CD4-positive, alpha-beta memory T cell (primary cell): ENCODE measurements at regions not wholly inside any gene's neighbourhood (a gene's known extent, or its start where the extent isn't known, plus 50 kb on each side); places are given as distances from the start of the nearest gene placed in this dataset.

Experiments used
- CTCF ChIA-PET: fragments of 350-600 bp; sonication (Branson Sonifier 250); formaldehyde crosslinking; loops from one replicate; lab custom pipeline; 2021; ENCODE audit warnings: inconsistent platforms; ENCODE audit not compliant: partially characterized antibody; lab: Charles Lee
- POLR2A ChIA-PET: fragments of 350-600 bp; sonication (Branson Sonifier 250); formaldehyde crosslinking; loops from one replicate; lab custom pipeline; 2021; ENCODE audit not compliant: partially characterized antibody; lab: Charles Lee
- DNase-seq, 5 donors: peaks; one replicate each; pipeline versions ENCODE4 v3.0.0 to v3.0.0-alpha.2; 2020 to 2022; ENCODE audit warnings: mixed read lengths in 1 of 5
- H3K27ac ChIP-seq: one replicate; pipeline ENCODE4 v1.7.0; 2013; ENCODE audit warnings: low read depth, low read length
- H3K27me3 ChIP-seq: 2 replicates; pipeline ENCODE4 v1.7.0; 2013; ENCODE audit warnings: mild to moderate bottlenecking, low read length, moderate library complexity; ENCODE audit not compliant: insufficient read depth
- H3K36me3 ChIP-seq: 2 replicates; pipeline ENCODE4 v1.7.0; 2013; ENCODE audit warnings: mild to moderate bottlenecking, low read length, moderate library complexity; ENCODE audit not compliant: insufficient read depth
- H3K4me1 ChIP-seq: 2 replicates; pipeline ENCODE4 v1.7.0; 2013; ENCODE audit warnings: mild to moderate bottlenecking, low read length, moderate library complexity; ENCODE audit not compliant: insufficient read depth
- H3K4me3 ChIP-seq, 2 donors: one replicate each; pipeline ENCODE4 v1.7.0; 2013; ENCODE audit warnings: low read length in 2 of 2, mild to moderate bottlenecking in 1 of 2
- H3K9me3 ChIP-seq, 2 donors: one replicate each; pipeline ENCODE4 v1.7.0; 2013; ENCODE audit warnings: low read length in 2 of 2, control low read depth in 1 of 2; ENCODE audit not compliant: control insufficient read depth in 1 of 2
- H3K27ac Mint-ChIP-seq, 7 donors: one replicate each; pipeline ENCODE4 v1.8.0; 2020 to 2021; ENCODE audit warnings: mixed read lengths in 7 of 7, mild to moderate bottlenecking in 6 of 7, inconsistent platforms in 3 of 7, moderate library complexity in 3 of 7
- H3K27me3 Mint-ChIP-seq, 2 donors: one replicate each; pipeline ENCODE4 v1.8.0; 2020 to 2021; ENCODE audit warnings: mixed read lengths in 2 of 2
- H3K36me3 Mint-ChIP-seq, 2 donors: one replicate each; pipeline ENCODE4 v1.8.0; 2020 to 2021; ENCODE audit warnings: mixed read lengths in 2 of 2, inconsistent platforms in 1 of 2, mild to moderate bottlenecking in 1 of 2
- H3K4me1 Mint-ChIP-seq, 4 donors: one replicate each; pipeline ENCODE4 v1.8.0; 2020 to 2021; ENCODE audit warnings: mixed read lengths in 4 of 4, mild to moderate bottlenecking in 1 of 4
- H3K4me3 Mint-ChIP-seq, 8 donors: one replicate each; pipeline ENCODE4 v1.8.0; 2020 to 2021; ENCODE audit warnings: mixed read lengths in 8 of 8, mild to moderate bottlenecking in 7 of 8, moderate library complexity in 6 of 8, inconsistent platforms in 3 of 8
- H3K9me3 Mint-ChIP-seq, 8 donors: one replicate each; pipeline ENCODE4 v1.8.0; 2020 to 2021; ENCODE audit warnings: mixed read lengths in 8 of 8, mild to moderate bottlenecking in 5 of 8, inconsistent platforms in 3 of 8, moderate library complexity in 1 of 8
- intact Hi-C: fragments of 100-400 bp; cut with micrococcal nuclease; formaldehyde crosslinking; loops from one replicate; pipeline ENCODE4 v1.15.1; 2023

DNA sequence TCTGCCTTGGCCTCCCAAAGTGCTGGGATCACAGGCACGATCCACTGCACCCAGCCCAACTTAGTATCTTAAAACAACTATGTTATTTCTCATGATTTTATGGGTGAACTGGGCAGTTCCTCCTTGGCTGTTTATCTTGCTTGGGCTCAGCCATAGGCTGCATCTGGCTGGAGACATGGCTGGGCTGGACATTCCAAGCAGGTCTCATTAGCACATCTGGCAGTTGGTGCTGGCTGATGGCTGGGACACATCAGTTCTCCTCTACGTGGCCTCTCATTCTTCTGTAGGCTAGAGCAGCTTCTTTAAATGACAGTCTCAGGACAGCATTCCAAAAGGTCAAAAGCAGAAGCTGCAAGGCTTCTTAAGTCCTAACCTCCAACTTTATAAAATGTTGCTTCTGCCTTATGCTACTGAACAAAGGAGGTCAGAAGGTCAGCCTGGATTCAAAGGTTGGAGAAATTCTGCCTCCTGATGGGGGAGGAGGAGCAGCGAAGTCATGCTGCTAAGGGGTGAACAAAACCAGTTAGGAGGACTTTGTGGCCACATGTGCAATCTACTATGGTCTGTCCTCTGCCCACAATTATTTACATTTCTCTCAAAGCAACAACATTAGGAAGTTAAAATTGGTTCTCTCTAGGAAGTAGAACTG is 144.0 kb downstream of the AQP9 start:
- H3K9me3 Mint-ChIP-seq = no peaks in the 10 kb centered on the region
- no peaks in the 10 kb centered on the region for H3K36me3 ChIP-seq
- no peak overlapping the region for H3K27ac ChIP-seq
- intact Hi-C loops = no loop called here
- no peaks in the 10 kb centered on the region for H3K36me3 Mint-ChIP-seq
- CTCF ChIA-PET = interaction anchor here (0.7 kb wide), 1 partner anchor 477 kb away, joined by 3 read pairs; no protein-coding TSS in a partner anchor
- no peaks in the 10 kb centered on the region for H3K27me3 ChIP-seq
- DNase-seq = no peak
- H3K27me3 Mint-ChIP-seq = peaks cover 6 to 13% of the 10 kb centered on the region in 2 donors
- no peak overlapping the region for H3K4me3 Mint-ChIP-seq
- no peak overlapping the region for H3K27ac Mint-ChIP-seq
- H3K4me1 ChIP-seq = no peaks in the 10 kb centered on the region
- H3K9me3 ChIP-seq = no peaks in the 10 kb centered on the region
- no peak overlapping the region for H3K4me3 ChIP-seq
- H3K4me1 Mint-ChIP-seq = peaks cover 0 to 3% (median 0%) of the 10 kb centered on the region in 4 donors
- POLR2A ChIA-PET = no interaction called here

DNA sequence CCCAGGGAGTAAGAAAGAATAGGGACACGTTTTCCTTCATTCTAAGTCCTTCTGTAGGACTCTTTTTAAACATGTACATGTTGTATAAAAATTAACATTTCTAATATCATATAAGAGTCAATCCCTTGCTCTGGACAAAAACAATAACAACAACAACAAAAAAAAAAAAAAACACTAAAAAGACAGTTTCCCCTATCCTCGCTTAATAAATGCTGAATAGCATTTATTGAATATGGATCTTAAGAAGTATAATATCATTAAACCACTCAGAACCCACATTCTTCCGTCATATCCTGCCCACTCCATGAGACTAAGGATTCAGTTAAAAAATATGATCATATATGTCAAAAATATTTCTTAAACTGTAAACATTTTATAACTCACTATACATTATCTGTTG is 145.1 kb downstream of the AQP9 start:
- intact Hi-C loops = no loop called here
- H3K27me3 ChIP-seq = no peaks in the 10 kb centered on the region
- no peak for DNase-seq
- CTCF ChIA-PET = no interaction called here
- Mint-ChIP-seq H3K27ac (no peak overlapping the region), H3K4me1 (peaks cover 0 to 3% (median 0%) of the 10 kb centered on the region in 4 donors), H3K9me3 (no peaks in the 10 kb centered on the region), H3K27me3 (peaks cover 6 to 7% of the 10 kb centered on the region in 2 donors), H3K4me3 (no peak overlapping the region), H3K36me3 (no peaks in the 10 kb centered on the region)
- POLR2A ChIA-PET = no interaction called here
- no peaks in the 10 kb centered on the region for H3K4me1 ChIP-seq
- H3K4me3 ChIP-seq = no peak overlapping the region
- H3K27ac ChIP-seq = no peak overlapping the region
- no peaks in the 10 kb centered on the region for H3K9me3 ChIP-seq
- no peaks in the 10 kb centered on the region for H3K36me3 ChIP-seq

GRCh38 chr15:58284293-58284692 is 146.1 kb downstream of the AQP9 start:
- Histone ChIP-seq H3K36me3 (no peaks in the 10 kb centered on the region), H3K4me1 (no peaks in the 10 kb centered on the region), H3K4me3 (no peak overlapping the region), H3K9me3 (no peaks in the 10 kb centered on the region), H3K27ac (no peak overlapping the region), H3K27me3 (no peaks in the 10 kb centered on the region)
- Mint-ChIP-seq H3K4me1 (peaks cover 0 to 3% (median 0%) of the 10 kb centered on the region in 4 donors), H3K4me3 (no peak overlapping the region), H3K27me3 (peaks cover 3 to 6% of the 10 kb centered on the region in 2 donors), H3K36me3 (no peaks in the 10 kb centered on the region), H3K27ac (no peak overlapping the region), H3K9me3 (no peaks in the 10 kb centered on the region)
- intact Hi-C loops = no loop called here
- CTCF ChIA-PET = no interaction called here
- POLR2A ChIA-PET = no interaction called here
- no peak for DNase-seq

- no peaks in the 10 kb centered on the region for H3K36me3 ChIP-seq
- Mint-ChIP-seq H3K27me3 (peaks cover 0 to 3% of the 10 kb centered on the region in 2 donors), H3K9me3 (no peaks in the 10 kb centered on the region), H3K4me3 (no peak overlapping the region), H3K27ac (no peak overlapping the region), H3K36me3 (no peaks in the 10 kb centered on the region), H3K4me1 (peaks cover 0 to 3% (median 0%) of the 10 kb centered on the region in 4 donors)
- intact Hi-C loops = no loop called here
- H3K4me1 ChIP-seq = no peaks in the 10 kb centered on the region
- no peak overlapping the region for H3K4me3 ChIP-seq
- DNase-seq = no peak
- no peak overlapping the region for H3K27ac ChIP-seq
- CTCF ChIA-PET = no interaction called here
- H3K9me3 ChIP-seq = no peaks in the 10 kb centered on the region
- POLR2A ChIA-PET = no interaction called here
- H3K27me3 ChIP-seq = no peaks in the 10 kb centered on the region
Measured at GRCh38 chr15:58285212-58285920, 146.4 kb upstream of the LIPC start.

DNA sequence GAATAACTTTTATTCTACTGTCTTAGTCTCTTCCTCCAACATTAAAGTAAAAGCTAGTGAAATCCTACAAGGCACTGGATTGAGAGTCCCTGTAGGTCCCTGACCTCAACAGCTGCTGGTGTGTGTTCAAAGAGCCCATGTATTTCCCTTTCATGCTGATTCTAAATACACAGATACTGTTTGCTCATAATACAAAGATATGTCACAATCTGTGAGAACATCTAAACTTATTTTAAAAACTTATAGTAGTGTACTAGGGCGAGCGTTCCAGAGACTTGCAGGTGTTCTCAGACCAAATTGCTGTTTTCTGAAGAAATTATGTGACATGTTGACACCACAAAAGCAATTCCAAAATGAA is 145.9 kb upstream of the LIPC start:
- Mint-ChIP-seq H3K36me3 (no peaks in the 10 kb centered on the region), H3K27ac (no peak overlapping the region), H3K27me3 (peaks cover 0 to 3% of the 10 kb centered on the region in 2 donors), H3K9me3 (no peaks in the 10 kb centered on the region), H3K4me3 (no peak overlapping the region), H3K4me1 (peaks cover 0 to 5% (median 2%) of the 10 kb centered on the region in 4 donors)
- no peak overlapping the region for H3K4me3 ChIP-seq
- ChIA-PET POLR2A (no interaction called here), CTCF (no interaction called here)
- no peaks in the 10 kb centered on the region for H3K36me3 ChIP-seq
- H3K9me3 ChIP-seq = no peaks in the 10 kb centered on the region
- no peaks in the 10 kb centered on the region for H3K4me1 ChIP-seq
- DNase-seq = no peak
- H3K27me3 ChIP-seq = no peaks in the 10 kb centered on the region
- intact Hi-C loops = no loop called here
- no peak overlapping the region for H3K27ac ChIP-seq

- no peaks in the 10 kb centered on the region for H3K9me3 ChIP-seq
- POLR2A ChIA-PET = no interaction called here
- H3K4me1 ChIP-seq = no peaks in the 10 kb centered on the region
- CTCF ChIA-PET = no interaction called here
- Mint-ChIP-seq H3K36me3 (no peaks in the 10 kb centered on the region), H3K27me3 (peaks cover 0 to under 1% of the 10 kb centered on the region in 2 donors), H3K27ac (no peak overlapping the region), H3K4me3 (no peak overlapping the region), H3K4me1 (peaks cover 0 to 5% (median 2%) of the 10 kb centered on the region in 4 donors), H3K9me3 (no peaks in the 10 kb centered on the region)
- no peak overlapping the region for H3K4me3 ChIP-seq
- intact Hi-C loops = no loop called here
- H3K27me3 ChIP-seq = no peaks in the 10 kb centered on the region
- H3K36me3 ChIP-seq = no peaks in the 10 kb centered on the region
- H3K27ac ChIP-seq = no peak overlapping the region
- no peak for DNase-seq
Measured at GRCh38 chr15:58286523-58286922, 145.3 kb upstream of the LIPC start.

GRCh38 chr15:58287891-58288290 is 143.9 kb upstream of the LIPC start:
- no peaks in the 10 kb centered on the region for H3K4me1 ChIP-seq

More at GRCh38 chr15:58287891-58288290, 143.9 kb upstream of the LIPC start:
- H3K4me3 ChIP-seq = no peak overlapping the region
- H3K27me3 Mint-ChIP-seq = no peaks in the 10 kb centered on the region
- POLR2A ChIA-PET = no interaction called here
- CTCF ChIA-PET = no interaction called here
- H3K27ac Mint-ChIP-seq = no peak overlapping the region
- no peak overlapping the region for H3K27ac ChIP-seq
- no peak overlapping the region for H3K4me3 Mint-ChIP-seq
- DNase-seq = no peak
- no peaks in the 10 kb centered on the region for H3K9me3 ChIP-seq
- H3K36me3 Mint-ChIP-seq = no peaks in the 10 kb centered on the region
- H3K4me1 Mint-ChIP-seq = peaks cover 0 to 5% (median 2%) of the 10 kb centered on the region in 4 donors
- H3K27me3 ChIP-seq = no peaks in the 10 kb centered on the region
- intact Hi-C loops = no loop called here
- no peaks in the 10 kb centered on the region for H3K9me3 Mint-ChIP-seq
- no peaks in the 10 kb centered on the region for H3K36me3 ChIP-seq
